ENCODE measurements at regions not wholly inside any gene's neighbourhood (a gene's known extent, or its start where the extent isn't known, plus 50 kb on each side); places are given as distances from the start of the nearest gene placed in this dataset.

- in situ Hi-C loops (cut with HindIII; ENCODE audit: low pct_unique_long_range_greater_than_20kb, low sequenced_read_pairs): no loop called here
- no peak for DNase-seq (ENCODE audit: low read depth in 1 of 2, low spot score in 1 of 2)
- TF ChIP-seq JUND (IDR thresholded peaks at IDR 0.05; ENCODE audit: low read depth): no peak
Measured at GRCh38 chr17:14772776-14773175, 471.9 kb downstream of the HS3ST3B1 start.

- in situ Hi-C loops (cut with HindIII; ENCODE audit: low pct_unique_long_range_greater_than_20kb, low sequenced_read_pairs): no loop called here
- TF ChIP-seq JUND (IDR thresholded peaks at IDR 0.05; ENCODE audit: low read depth): no peak
- DNase-seq (ENCODE audit: low read depth in 1 of 2, low spot score in 1 of 2): no peak
Measured at GRCh38 chr17:14771543-14771942, 470.7 kb downstream of the HS3ST3B1 start.

GRCh38 chr17:14768923-14769322, 468.0 kb downstream of the HS3ST3B1 start:
- in situ Hi-C loops (cut with HindIII; ENCODE audit: low pct_unique_long_range_greater_than_20kb, low sequenced_read_pairs): no loop called here
- DNase-seq (ENCODE audit: low read depth in 1 of 2, low spot score in 1 of 2): peak in 1 of 2 experiments; percentile 36
- TF ChIP-seq JUND (IDR thresholded peaks at IDR 0.05; ENCODE audit: low read depth): no peak

GRCh38 chr17:14762736-14763479, 462.0 kb downstream of the HS3ST3B1 start:
- TF ChIP-seq JUND (IDR thresholded peaks at IDR 0.05; ENCODE audit: low read depth): no peak
- in situ Hi-C loops (cut with HindIII; ENCODE audit: low pct_unique_long_range_greater_than_20kb, low sequenced_read_pairs): no loop called here

GRCh38 chr17:14760719-14761411, 460.0 kb downstream of the HS3ST3B1 start:
- in situ Hi-C loops (cut with HindIII; ENCODE audit: low pct_unique_long_range_greater_than_20kb, low sequenced_read_pairs): no loop called here
- TF ChIP-seq JUND (IDR thresholded peaks at IDR 0.05; ENCODE audit: low read depth): no peak
- DNase-seq (ENCODE audit: low read depth in 1 of 2, low spot score in 1 of 2): no peak

More at GRCh38 chr17:14762736-14763479, 462.0 kb downstream of the HS3ST3B1 start:
- DNase-seq (ENCODE audit: low read depth in 1 of 2, low spot score in 1 of 2): no peak

- in situ Hi-C loops (cut with HindIII; ENCODE audit: low pct_unique_long_range_greater_than_20kb, low sequenced_read_pairs): no loop called here
- no peak for TF ChIP-seq JUND (IDR thresholded peaks at IDR 0.05; ENCODE audit: low read depth)
- DNase-seq (ENCODE audit: low read depth in 1 of 2, low spot score in 1 of 2): no peak
Measured at GRCh38 chr17:14760212-14760611, 459.3 kb downstream of the HS3ST3B1 start.

- DNase-seq (ENCODE audit: low read depth in 1 of 2, low spot score in 1 of 2): no peak
- in situ Hi-C loops (cut with HindIII; ENCODE audit: low pct_unique_long_range_greater_than_20kb, low sequenced_read_pairs): no loop called here
- TF ChIP-seq JUND (IDR thresholded peaks at IDR 0.05; ENCODE audit: low read depth): no peak
Measured at GRCh38 chr17:14759325-14759724, 458.4 kb downstream of the HS3ST3B1 start.

GRCh38 chr17:14756479-14756878, 455.6 kb downstream of the HS3ST3B1 start:
- DNase-seq (ENCODE audit: low read depth in 1 of 2, low spot score in 1 of 2): no peak
- TF ChIP-seq JUND (IDR thresholded peaks at IDR 0.05; ENCODE audit: low read depth): no peak
- in situ Hi-C loops (cut with HindIII; ENCODE audit: low pct_unique_long_range_greater_than_20kb, low sequenced_read_pairs): no loop called here

- TF ChIP-seq JUND (IDR thresholded peaks at IDR 0.05; ENCODE audit: low read depth): no peak
- in situ Hi-C loops (cut with HindIII; ENCODE audit: low pct_unique_long_range_greater_than_20kb, low sequenced_read_pairs): no loop called here
- no peak for DNase-seq (ENCODE audit: low read depth in 1 of 2, low spot score in 1 of 2)
Measured at GRCh38 chr17:14755002-14755401, 454.1 kb downstream of the HS3ST3B1 start.

GRCh38 chr17:14753383-14753782, 452.5 kb downstream of the HS3ST3B1 start:
- TF ChIP-seq JUND (IDR thresholded peaks at IDR 0.05; ENCODE audit: low read depth): no peak
- in situ Hi-C loops (cut with HindIII; ENCODE audit: low pct_unique_long_range_greater_than_20kb, low sequenced_read_pairs): no loop called here
- DNase-seq (ENCODE audit: low read depth in 1 of 2, low spot score in 1 of 2): no peak

GRCh38 chr17:14752011-14752410, 451.1 kb downstream of the HS3ST3B1 start:
- no peak for DNase-seq (ENCODE audit: low read depth in 1 of 2, low spot score in 1 of 2)
- in situ Hi-C loops (cut with HindIII; ENCODE audit: low pct_unique_long_range_greater_than_20kb, low sequenced_read_pairs): no loop called here
- no peak for TF ChIP-seq JUND (IDR thresholded peaks at IDR 0.05; ENCODE audit: low read depth)

- in situ Hi-C loops (cut with HindIII; ENCODE audit: low pct_unique_long_range_greater_than_20kb, low sequenced_read_pairs): no loop called here
- no peak for DNase-seq (ENCODE audit: low read depth in 1 of 2, low spot score in 1 of 2)
- TF ChIP-seq JUND (IDR thresholded peaks at IDR 0.05; ENCODE audit: low read depth): no peak
Measured at GRCh38 chr17:14750866-14751265, 450.0 kb downstream of the HS3ST3B1 start.

- no peak for DNase-seq (ENCODE audit: low read depth in 1 of 2, low spot score in 1 of 2)
- TF ChIP-seq JUND (IDR thresholded peaks at IDR 0.05; ENCODE audit: low read depth): no peak
- in situ Hi-C loops (cut with HindIII; ENCODE audit: low pct_unique_long_range_greater_than_20kb, low sequenced_read_pairs): no loop called here
Measured at GRCh38 chr17:14749269-14749668, 448.4 kb downstream of the HS3ST3B1 start.
